Fibroblast of mammary gland (primary cell): ENCODE measurements at regions not wholly inside any gene's neighbourhood (a gene's known extent, or its start where the extent isn't known, plus 50 kb on each side); places are given as distances from the start of the nearest gene placed in this dataset.
"Not testable (repeated sequence)": the region's sequence is repeated elsewhere in the genome, so short reads cannot be mapped to it uniquely, and the experiment has no call there.

Experiments used
- DNase-seq: peaks from one replicate; pipeline ENCODE4 v3.0.0-alpha.2; 2010; ENCODE audit warnings: low read depth
- H3K4me3 ChIP-seq: 2 replicates; pipeline ENCODE4 v1.5.1; 2011; ENCODE audit warnings: low read depth, mild to moderate bottlenecking, low read length, moderate library complexity; ENCODE audit not compliant: control insufficient read depth

GRCh38 chr2:91511166-91511565 lies 2819.7 kb downstream of the RPIA start:
- DNase-seq, H3K4me3 ChIP-seq: not testable (repeated sequence)

- DNase-seq, H3K4me3 ChIP-seq: not testable (repeated sequence)
Observed at GRCh38 chr2:91515966-91516365, 2824.5 kb downstream of the RPIA start.

GRCh38 chr2:91516669-91517068 lies 2825.2 kb downstream of the RPIA start:
- not testable (repeated sequence) for H3K4me3 ChIP-seq, DNase-seq

GRCh38 chr2:91517846-91518245 lies 2826.4 kb downstream of the RPIA start:
- H3K4me3 ChIP-seq, DNase-seq: not testable (repeated sequence)

GRCh38 chr2:91518361-91518981 lies 2827.0 kb downstream of the RPIA start:
- not testable (repeated sequence) for DNase-seq, H3K4me3 ChIP-seq

GRCh38 chr2:91519359-91519758 lies 2827.9 kb downstream of the RPIA start:
- DNase-seq, H3K4me3 ChIP-seq: not testable (repeated sequence)

GRCh38 chr2:91519914-91520313 lies 2828.4 kb downstream of the RPIA start:
- DNase-seq, H3K4me3 ChIP-seq: not testable (repeated sequence)

- not testable (repeated sequence) for DNase-seq
Observed at GRCh38 chr2:91520523-91520922, 2829.1 kb downstream of the RPIA start.

GRCh38 chr2:91520972-91521535 lies 2829.6 kb downstream of the RPIA start:
- not testable (repeated sequence) for H3K4me3 ChIP-seq, DNase-seq

More at GRCh38 chr2:91520523-91520922, 2829.1 kb downstream of the RPIA start:
- not testable (repeated sequence) for H3K4me3 ChIP-seq

GRCh38 chr2:91521944-91522343 lies 2830.5 kb downstream of the RPIA start:
- not testable (repeated sequence) for H3K4me3 ChIP-seq, DNase-seq

- not testable (repeated sequence) for H3K4me3 ChIP-seq
Observed at GRCh38 chr2:91522877-91523276, 2831.4 kb downstream of the RPIA start.

GRCh38 chr2:91523751-91524150 lies 2832.3 kb downstream of the RPIA start:
- not testable (repeated sequence) for DNase-seq

More at GRCh38 chr2:91522877-91523276, 2831.4 kb downstream of the RPIA start:
- DNase-seq = not testable (repeated sequence)

GRCh38 chr2:91525587-91525986 lies 2834.1 kb downstream of the RPIA start:
- H3K4me3 ChIP-seq, DNase-seq: not testable (repeated sequence)

More at GRCh38 chr2:91523751-91524150, 2832.3 kb downstream of the RPIA start:
- not testable (repeated sequence) for H3K4me3 ChIP-seq

- DNase-seq, H3K4me3 ChIP-seq: not testable (repeated sequence)
Observed at GRCh38 chr2:91526083-91526482, 2834.6 kb downstream of the RPIA start.

- H3K4me3 ChIP-seq, DNase-seq: not testable (repeated sequence)
Observed at GRCh38 chr2:91527056-91527455, 2835.6 kb downstream of the RPIA start.

- not testable (repeated sequence) for H3K4me3 ChIP-seq, DNase-seq
Observed at GRCh38 chr2:91527491-91528031, 2836.1 kb downstream of the RPIA start.

- DNase-seq, H3K4me3 ChIP-seq: not testable (repeated sequence)
Observed at GRCh38 chr2:91528361-91528760, 2836.9 kb downstream of the RPIA start.

- H3K4me3 ChIP-seq, DNase-seq: not testable (repeated sequence)
Observed at GRCh38 chr2:91536109-91536508, 2844.6 kb downstream of the RPIA start.

- DNase-seq, H3K4me3 ChIP-seq: not testable (repeated sequence)
Observed at GRCh38 chr2:91536549-91537263, 2845.2 kb downstream of the RPIA start.
